Progenitor cell of endocrine pancreas (in vitro differentiated cells): ENCODE measurements at regions not wholly inside any gene's neighbourhood (a gene's known extent, or its start where the extent isn't known, plus 50 kb on each side); places are given as distances from the start of the nearest gene placed in this dataset.
A peak's percentile ranks its signal among the peaks of the same experiment; 100 is the strongest.

Experiments used
- DNase-seq: peaks from one replicate; pipeline ENCODE4 v3.0.0; 2021; ENCODE audit warnings: low spot score; ENCODE audit not compliant: unreplicated experiment
- H3K27ac Mint-ChIP-seq: 2 replicates; pipeline ENCODE4 v1.8.0; 2021; ENCODE audit warnings: mild to moderate bottlenecking, moderate library complexity, mixed read lengths
- H3K27me3 Mint-ChIP-seq: 2 replicates; pipeline ENCODE4 v1.8.0; 2021; ENCODE audit warnings: mixed read lengths
- H3K36me3 Mint-ChIP-seq: 2 replicates; pipeline ENCODE4 v1.8.0; 2022; ENCODE audit warnings: mixed read lengths; ENCODE audit not compliant: insufficient read depth
- H3K4me1 Mint-ChIP-seq: 2 replicates; pipeline ENCODE4 v1.8.0; 2021; ENCODE audit warnings: low read depth, mixed read lengths
- H3K4me3 Mint-ChIP-seq: 2 replicates; pipeline ENCODE4 v1.8.0; 2021; ENCODE audit warnings: low read depth, mild to moderate bottlenecking, moderate library complexity, mixed read lengths
- H3K9me3 Mint-ChIP-seq: 2 replicates; pipeline ENCODE4 v1.8.0; 2021; ENCODE audit warnings: low read depth, mixed read lengths
- CTCF ChIP-seq: fragments of 200-600 bp; sonication (generic); IDR thresholded peaks from one replicate; pipeline ENCODE4 v1.5.0; 2021; ENCODE audit warnings: antibody characterized with exemption, mild to moderate bottlenecking; ENCODE audit not compliant: unreplicated experiment

GRCh38 chr2:120499784-120500495, 154.0 kb downstream of the INHBB start:
- TF ChIP-seq CTCF = no peak
- H3K27me3 Mint-ChIP-seq = peaks cover 41% of the 10 kb centered on the region
- H3K4me3 Mint-ChIP-seq = no peak overlapping the region
- DNase-seq = no peak
- H3K9me3 Mint-ChIP-seq = no peaks in the 10 kb centered on the region
- no peaks in the 10 kb centered on the region for H3K36me3 Mint-ChIP-seq
- H3K27ac Mint-ChIP-seq = peak overlapping the region; percentile 67
- no peaks in the 10 kb centered on the region for H3K4me1 Mint-ChIP-seq

GRCh38 chr2:120501591-120501990, 155.7 kb downstream of the INHBB start:
- Mint-ChIP-seq H3K36me3 (no peaks in the 10 kb centered on the region), H3K4me3 (no peak overlapping the region), H3K9me3 (no peaks in the 10 kb centered on the region), H3K27ac (no peak overlapping the region), H3K4me1 (no peaks in the 10 kb centered on the region), H3K27me3 (peaks cover 48% of the 10 kb centered on the region)
- TF ChIP-seq CTCF = no peak
- DNase-seq = no peak

- TF ChIP-seq CTCF = no peak
- no peaks in the 10 kb centered on the region for H3K4me1 Mint-ChIP-seq
- H3K36me3 Mint-ChIP-seq = no peaks in the 10 kb centered on the region
- H3K27ac Mint-ChIP-seq = no peak overlapping the region
- H3K9me3 Mint-ChIP-seq = no peaks in the 10 kb centered on the region
- no peak for DNase-seq
- H3K27me3 Mint-ChIP-seq = peaks cover 53% of the 10 kb centered on the region
- no peak overlapping the region for H3K4me3 Mint-ChIP-seq
These were observed 156.4 kb downstream of the INHBB start for GRCh38 chr2:120502357-120502756.

- no peaks in the 10 kb centered on the region for H3K9me3 Mint-ChIP-seq
- peaks cover 53% of the 10 kb centered on the region for H3K27me3 Mint-ChIP-seq
- H3K4me1 Mint-ChIP-seq = no peaks in the 10 kb centered on the region
- no peaks in the 10 kb centered on the region for H3K36me3 Mint-ChIP-seq
- DNase-seq = no peak
- H3K27ac Mint-ChIP-seq = no peak overlapping the region
- no peak overlapping the region for H3K4me3 Mint-ChIP-seq
- TF ChIP-seq CTCF = no peak
These were observed 156.8 kb downstream of the INHBB start for GRCh38 chr2:120502761-120503160.

GRCh38 chr2:120503206-120503792, 157.4 kb downstream of the INHBB start:
- Mint-ChIP-seq H3K27ac (no peak overlapping the region), H3K4me1 (no peaks in the 10 kb centered on the region), H3K27me3 (peaks cover 50% of the 10 kb centered on the region), H3K36me3 (no peaks in the 10 kb centered on the region), H3K9me3 (no peaks in the 10 kb centered on the region), H3K4me3 (no peak overlapping the region)
- DNase-seq = no peak
- TF ChIP-seq CTCF = no peak
